Mammary epithelial cell (primary cell): ENCODE measurements at regions not wholly inside any gene's neighbourhood (a gene's known extent, or its start where the extent isn't known, plus 50 kb on each side); places are given as distances from the start of the nearest gene placed in this dataset.

ENCODE experiments used
- CTCF ChIP-seq, 2 donors: IDR thresholded peaks in 1 of 2; conservative IDR thresholded peaks in 1 of 2; 2 replicates each; pipeline ENCODE4 v1.5.1; 2011 to 2012; ENCODE audit warnings: inconsistent platforms in 2 of 2, low read length in 2 of 2, mild to moderate bottlenecking in 2 of 2, control low read depth in 1 of 2, low read depth in 1 of 2; ENCODE audit not compliant: insufficient read depth in 1 of 2; ENCODE audit errors: extremely low read depth in 1 of 2
- EZH2 ChIP-seq: IDR thresholded peaks from 2 replicates; pipeline ENCODE4 v1.6.1; 2012; ENCODE audit warnings: low read length, inconsistent platforms, borderline replicate concordance

- no peak for TF ChIP-seq CTCF (conservative IDR thresholded peaks at IDR 0.05 in 1 of 2, IDR thresholded peaks at IDR 0.05 in 1 of 2; ENCODE audit: extremely low read depth in 1 of 2, insufficient read depth in 1 of 2, low read depth in 1 of 2, low read length in 2 of 2)
- no peak for TF ChIP-seq EZH2
Measured at GRCh38 chr2:161020437-161020836, 139.8 kb upstream of the TANK start.
